HuH-7.5 (cell line): ENCODE measurements at regions not wholly inside any gene's neighbourhood (a gene's known extent, or its start where the extent isn't known, plus 50 kb on each side); places are given as distances from the start of the nearest gene placed in this dataset.
A peak's percentile ranks its signal among the peaks of the same experiment; 100 is the strongest.
"Not testable (repeated sequence)": the region's sequence is repeated elsewhere in the genome, so short reads cannot be mapped to it uniquely, and the experiment has no call there.

Source experiments
- DNase-seq: peaks from one replicate; pipeline ENCODE4 v3.0.0; 2011; ENCODE audit warnings: low spot score

- not testable (repeated sequence) for DNase-seq
Observed at GRCh38 chr17:30639391-30639790, 162.2 kb downstream of the GOSR1 start.

GRCh38 chr17:30638968-30639367 is 161.8 kb downstream of the GOSR1 start:
- not testable (repeated sequence) for DNase-seq

- DNase-seq, result not testable (repeated sequence)
Observed at GRCh38 chr17:30631651-30632050, 154.4 kb downstream of the GOSR1 start.

- not testable (repeated sequence) for DNase-seq
Observed at GRCh38 chr17:30625380-30625779, 148.2 kb downstream of the GOSR1 start.

GRCh38 chr17:30624180-30624579 is 147.0 kb downstream of the GOSR1 start:
- not testable (repeated sequence) for DNase-seq

GRCh38 chr17:30609682-30610081 is 132.5 kb downstream of the GOSR1 start:
- not testable (repeated sequence) for DNase-seq

- DNase-seq, result no peak
Observed at GRCh38 chr17:30605523-30605922, 128.3 kb downstream of the GOSR1 start.

GRCh38 chr17:30605027-30605426 is 127.8 kb downstream of the GOSR1 start:
- DNase-seq, result no peak

- DNase-seq, result not testable (repeated sequence)
Observed at GRCh38 chr17:30602396-30602795, 125.2 kb downstream of the GOSR1 start.

GRCh38 chr17:30601984-30602383 is 124.8 kb downstream of the GOSR1 start:
- DNase-seq, result not testable (repeated sequence)

- DNase-seq, result no peak
Observed at GRCh38 chr17:30600830-30601494, 123.8 kb downstream of the GOSR1 start.

- DNase-seq, result peak; percentile 73
Observed at GRCh38 chr17:30600060-30600829, 123.0 kb downstream of the GOSR1 start.

- no peak for DNase-seq
Observed at GRCh38 chr17:30599428-30600059, 122.3 kb downstream of the GOSR1 start.

GRCh38 chr17:30597776-30598288 is 120.6 kb downstream of the GOSR1 start:
- no peak for DNase-seq

- DNase-seq, result not testable (repeated sequence)
Observed at GRCh38 chr17:30596948-30597775, 120.0 kb downstream of the GOSR1 start.

GRCh38 chr17:30594953-30595371 is 117.8 kb downstream of the GOSR1 start:
- DNase-seq, result not testable (repeated sequence)

- DNase-seq, result no peak
Observed at GRCh38 chr17:30594223-30594952, 117.2 kb downstream of the GOSR1 start.

- no peak for DNase-seq
Observed at GRCh38 chr17:30590081-30590733, 113.0 kb downstream of the GOSR1 start.

GRCh38 chr17:30589431-30589830 is 112.2 kb downstream of the GOSR1 start:
- DNase-seq, result no peak

- DNase-seq, result no peak
Observed at GRCh38 chr17:30588798-30589247, 111.6 kb downstream of the GOSR1 start.
